ENCODE measurements at regions not wholly inside any gene's neighbourhood (a gene's known extent, or its start where the extent isn't known, plus 50 kb on each side); places are given as distances from the start of the nearest gene placed in this dataset.

DNA sequence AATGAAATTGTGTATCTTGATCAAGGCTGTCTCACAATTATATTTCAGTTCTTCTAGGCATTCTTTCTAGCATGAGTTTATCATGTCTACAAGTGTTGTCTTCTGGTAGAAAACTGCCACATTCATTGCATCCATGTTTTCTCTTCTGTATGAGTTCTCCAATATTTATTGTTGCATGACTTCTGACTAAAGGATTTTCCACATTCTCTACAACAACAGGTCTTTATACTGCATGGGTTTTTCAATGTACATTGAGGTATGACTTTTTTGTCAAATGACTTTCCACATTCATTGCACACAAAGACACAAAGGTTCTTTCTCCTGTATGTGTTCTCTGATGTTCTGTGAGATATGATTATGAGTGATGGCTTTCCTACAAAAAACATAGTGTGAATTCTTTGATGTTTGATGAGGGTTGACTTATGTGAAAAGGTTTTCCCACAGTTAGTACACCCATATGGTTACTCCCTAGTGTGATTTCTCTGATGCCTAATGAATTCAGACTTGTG is 890.6 kb upstream of the CNTN5 start:
- TF ChIP-seq, protein P1, sequence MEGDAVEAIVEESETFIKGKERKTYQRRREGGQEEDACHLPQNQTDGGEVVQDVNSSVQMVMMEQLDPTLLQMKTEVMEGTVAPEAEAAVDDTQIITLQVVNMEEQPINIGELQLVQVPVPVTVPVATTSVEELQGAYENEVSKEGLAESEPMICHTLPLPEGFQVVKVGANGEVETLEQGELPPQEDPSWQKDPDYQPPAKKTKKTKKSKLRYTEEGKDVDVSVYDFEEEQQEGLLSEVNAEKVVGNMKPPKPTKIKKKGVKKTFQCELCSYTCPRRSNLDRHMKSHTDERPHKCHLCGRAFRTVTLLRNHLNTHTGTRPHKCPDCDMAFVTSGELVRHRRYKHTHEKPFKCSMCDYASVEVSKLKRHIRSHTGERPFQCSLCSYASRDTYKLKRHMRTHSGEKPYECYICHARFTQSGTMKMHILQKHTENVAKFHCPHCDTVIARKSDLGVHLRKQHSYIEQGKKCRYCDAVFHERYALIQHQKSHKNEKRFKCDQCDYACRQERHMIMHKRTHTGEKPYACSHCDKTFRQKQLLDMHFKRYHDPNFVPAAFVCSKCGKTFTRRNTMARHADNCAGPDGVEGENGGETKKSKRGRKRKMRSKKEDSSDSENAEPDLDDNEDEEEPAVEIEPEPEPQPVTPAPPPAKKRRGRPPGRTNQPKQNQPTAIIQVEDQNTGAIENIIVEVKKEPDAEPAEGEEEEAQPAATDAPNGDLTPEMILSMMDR (IDR thresholded peaks at IDR 0.05): no peak

DNA sequence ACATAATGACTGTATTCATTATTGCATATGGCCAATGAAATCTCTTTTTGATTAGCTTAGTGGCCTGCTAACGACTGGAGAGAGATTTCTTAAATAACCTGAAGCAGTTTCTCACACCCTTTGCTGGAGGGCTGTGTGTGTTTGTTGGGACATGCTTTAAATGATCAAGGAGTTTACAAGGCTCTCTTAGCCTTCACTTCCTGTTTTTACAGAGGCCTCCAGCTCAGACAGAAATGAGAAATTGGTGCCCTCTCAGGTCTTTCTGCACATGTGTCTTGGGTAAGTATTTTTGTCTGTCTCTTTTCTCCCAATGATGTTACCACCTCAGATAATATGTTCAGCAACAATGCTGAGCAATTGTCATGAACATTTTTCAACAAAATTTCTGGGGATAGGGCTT is 884.4 kb upstream of the CNTN5 start:
- TF ChIP-seq, protein P1 (IDR thresholded peaks at IDR 0.05): no peak

DNA sequence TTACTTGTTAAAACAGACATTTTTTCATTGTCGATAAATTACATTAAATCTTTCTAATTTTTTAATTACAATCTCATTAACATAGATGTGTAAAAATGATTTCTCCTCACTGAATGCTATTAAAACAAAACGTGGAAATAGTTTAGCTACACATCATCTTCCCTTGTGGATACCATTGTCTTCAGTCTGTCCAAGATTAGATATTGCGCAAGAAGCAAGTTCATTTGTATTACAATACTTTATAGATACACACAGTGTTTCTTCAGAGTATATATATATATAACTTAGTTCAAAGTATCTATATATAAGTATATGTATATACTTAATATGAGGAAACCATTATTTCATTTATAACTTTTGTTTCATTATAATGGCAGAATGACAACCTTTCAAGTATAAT is 883.3 kb upstream of the CNTN5 start:
- TF ChIP-seq, protein P1 (IDR thresholded peaks at IDR 0.05): no peak

DNA sequence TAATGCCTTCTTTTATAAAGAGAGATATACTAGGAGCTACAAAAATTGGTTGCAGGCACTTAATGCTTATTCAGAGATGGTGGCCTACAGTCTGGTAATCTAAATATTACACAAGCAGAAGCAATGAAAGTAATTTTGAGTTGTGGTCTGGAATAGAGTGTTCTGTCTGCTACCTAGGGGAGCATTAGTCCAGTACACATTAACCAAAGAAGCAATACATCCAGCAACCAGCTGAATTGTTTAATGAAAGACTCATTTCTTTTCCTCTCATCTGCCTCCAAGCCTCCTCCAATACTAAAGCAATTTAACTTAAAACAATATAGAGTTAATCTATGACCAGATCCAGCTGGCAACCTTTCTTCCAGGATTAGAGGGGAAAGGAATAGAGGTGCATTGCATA is 877.1 kb upstream of the CNTN5 start:
- TF ChIP-seq, protein P1 (IDR thresholded peaks at IDR 0.05): no peak

DNA sequence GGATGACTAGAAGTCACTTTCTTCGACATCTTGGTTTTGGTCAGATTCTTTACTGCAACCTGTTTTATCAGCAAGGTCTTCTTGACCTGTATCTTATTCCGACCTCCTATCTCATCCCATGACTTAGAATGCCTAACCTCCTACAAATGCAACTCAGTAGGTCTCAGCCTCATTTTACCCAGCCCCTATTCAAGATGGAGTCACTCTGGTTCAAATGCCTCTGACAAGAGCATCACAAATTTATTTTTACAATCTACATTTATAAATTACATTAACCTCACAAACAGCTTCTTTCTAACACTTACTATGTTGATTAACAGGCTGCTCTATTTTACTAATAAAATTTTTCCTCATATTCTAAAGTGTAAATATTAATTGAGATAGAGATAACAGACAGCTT is 867.0 kb upstream of the CNTN5 start:
- TF ChIP-seq, protein P1 (IDR thresholded peaks at IDR 0.05): no peak

DNA sequence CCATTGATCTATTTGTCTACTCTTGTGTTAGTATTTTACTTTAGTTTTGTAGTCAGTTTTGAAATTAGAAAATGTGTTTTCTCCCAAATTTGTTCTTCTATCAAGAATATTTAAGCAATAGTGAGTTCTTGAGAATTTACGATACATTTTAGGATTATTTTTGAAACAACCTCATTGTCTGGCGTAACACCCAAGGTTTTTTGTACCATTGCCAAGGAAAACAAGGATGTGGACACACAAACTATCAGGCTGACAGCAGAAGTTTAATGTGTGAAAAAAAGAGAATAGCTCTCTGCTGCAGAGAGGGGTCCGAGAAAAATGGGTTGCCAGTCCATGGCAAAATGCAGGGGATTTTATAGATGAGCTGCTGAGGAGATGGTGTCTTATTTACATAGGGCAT is 865.1 kb upstream of the CNTN5 start:
- TF ChIP-seq, protein P1 (IDR thresholded peaks at IDR 0.05): no peak

DNA sequence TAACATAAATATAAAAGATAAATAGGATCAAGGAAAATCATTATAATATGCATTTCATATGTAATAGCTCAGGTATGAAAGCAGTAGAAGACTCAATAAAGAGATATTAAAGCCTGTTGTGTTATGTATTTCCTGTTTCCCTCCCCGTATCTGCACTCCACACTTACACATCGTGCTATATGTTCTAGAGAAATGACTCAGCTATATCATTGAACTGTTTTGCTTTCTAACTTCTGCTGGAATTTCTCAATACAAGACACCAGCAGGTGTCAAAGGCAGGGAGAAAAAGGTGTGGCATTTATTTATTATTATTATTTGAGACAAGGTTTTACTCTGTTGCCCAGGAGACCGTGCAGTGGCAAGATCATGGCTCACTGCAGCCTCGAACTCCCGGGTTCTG is 842.8 kb upstream of the CNTN5 start:
- TF ChIP-seq, protein P1 (IDR thresholded peaks at IDR 0.05): no peak

DNA sequence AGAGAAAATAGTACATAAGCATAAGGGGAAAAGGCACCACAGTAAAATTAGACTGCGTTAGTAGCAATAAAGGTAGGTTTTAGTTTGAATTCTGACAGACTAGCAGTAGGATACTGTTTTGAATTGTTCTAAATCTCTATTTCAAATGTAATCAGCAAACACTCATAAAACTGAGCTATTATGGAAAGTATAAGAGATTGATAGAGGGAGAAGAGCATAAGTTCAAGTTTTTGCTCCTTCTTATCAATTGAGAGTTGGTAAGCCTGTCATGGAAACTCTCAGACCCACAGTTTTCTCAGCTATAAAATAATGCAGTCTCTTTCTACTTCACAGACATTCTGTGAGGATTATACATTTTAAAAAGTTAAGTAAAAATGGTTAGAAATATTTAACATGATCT is 840.2 kb upstream of the CNTN5 start:
- TF ChIP-seq, protein P1 (IDR thresholded peaks at IDR 0.05): no peak
